Activated CD4-positive, alpha-beta T cell treated with anti-CD3 and anti-CD28 coated beads, Interleukin-2, amount 10 ng/mL, durations not matched to agents 7 days and 5 days (primary cell): ENCODE measurements at regions not wholly inside any gene's neighbourhood (a gene's known extent, or its start where the extent isn't known, plus 50 kb on each side); places are given as distances from the start of the nearest gene placed in this dataset.

ENCODE experiments used
- CTCF ChIA-PET: fragments of 350-600 bp; sonication (Branson Sonifier 250); formaldehyde crosslinking; loops from one replicate; lab custom pipeline; 2021; ENCODE audit warnings: antibody characterized with exemption; lab: Charles Lee
- POLR2A ChIA-PET: fragments of 350-600 bp; sonication (Branson Sonifier 250); formaldehyde crosslinking; loops from one replicate; lab custom pipeline; 2021; ENCODE audit warnings: antibody characterized with exemption; lab: Charles Lee
- DNase-seq: peaks from one replicate; pipeline ENCODE4 v3.0.0-alpha.2; 2020
- H3K27ac Mint-ChIP-seq: one replicate; pipeline ENCODE4 v1.8.0; 2021; ENCODE audit warnings: mild to moderate bottlenecking, moderate library complexity, mixed read lengths
- H3K27me3 Mint-ChIP-seq: one replicate; pipeline ENCODE4 v1.8.0; 2021; ENCODE audit warnings: mixed read lengths
- H3K36me3 Mint-ChIP-seq: one replicate; pipeline ENCODE4 v1.8.0; 2021; ENCODE audit warnings: low read depth, mixed read lengths
- H3K4me1 Mint-ChIP-seq: one replicate; pipeline ENCODE4 v1.8.0; 2021; ENCODE audit warnings: mixed read lengths
- H3K4me3 Mint-ChIP-seq: one replicate; pipeline ENCODE4 v1.8.0; 2021; ENCODE audit warnings: mild to moderate bottlenecking, moderate library complexity, mixed read lengths
- H3K9me3 Mint-ChIP-seq: one replicate; pipeline ENCODE4 v1.8.0; 2021; ENCODE audit warnings: mixed read lengths

- no peak for DNase-seq
- H3K27me3 Mint-ChIP-seq, result peaks cover 8% of the 10 kb centered on the region
- peaks cover under 1% of the 10 kb centered on the region for H3K9me3 Mint-ChIP-seq
- H3K27ac Mint-ChIP-seq, result no peak overlapping the region
- H3K4me1 Mint-ChIP-seq, result no peaks in the 10 kb centered on the region
- H3K4me3 Mint-ChIP-seq, result no peak overlapping the region
- ChIA-PET POLR2A (no interaction called here), CTCF (no interaction called here)
- H3K36me3 Mint-ChIP-seq, result no peaks in the 10 kb centered on the region
Observed at GRCh38 chr5:38737976-38738375, 107.8 kb upstream of the OSMR start.

DNA sequence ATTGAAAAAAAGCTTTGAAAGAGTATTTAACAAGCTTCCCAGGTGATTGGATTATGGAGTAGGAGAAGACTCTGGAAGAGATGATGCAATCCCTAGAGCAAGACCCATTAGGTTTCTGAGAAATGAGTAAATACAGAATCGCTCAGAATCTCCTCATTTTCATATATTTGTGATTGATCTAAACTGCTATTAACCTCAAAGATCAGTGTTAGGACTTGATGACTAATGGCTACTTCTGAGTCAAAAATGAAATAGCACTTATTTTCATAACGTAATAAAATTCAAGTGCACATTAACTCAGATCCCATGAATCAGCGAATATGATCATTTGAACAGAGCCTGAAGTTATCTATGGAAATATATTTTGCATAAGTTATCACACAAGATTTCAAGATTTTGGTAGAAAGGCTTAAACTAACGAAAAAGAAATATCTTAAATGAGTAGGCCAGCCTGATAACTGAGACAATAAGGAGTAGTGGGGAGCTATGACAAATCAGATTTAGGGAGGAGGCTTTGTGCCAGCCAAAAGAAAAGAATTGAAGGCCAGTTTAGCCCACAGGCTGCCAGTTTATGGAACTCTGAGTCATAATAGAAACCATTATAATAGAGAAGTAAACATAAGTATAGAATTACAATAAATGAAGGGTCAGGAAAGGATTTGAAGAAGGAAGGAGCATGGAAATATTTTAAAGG lies 106.7 kb upstream of the OSMR start:
- Mint-ChIP-seq H3K9me3 (peaks cover 10% of the 10 kb centered on the region), H3K4me1 (no peaks in the 10 kb centered on the region), H3K4me3 (no peak overlapping the region), H3K36me3 (no peaks in the 10 kb centered on the region), H3K27me3 (peaks cover 3% of the 10 kb centered on the region), H3K27ac (no peak overlapping the region)
- DNase-seq, result no peak
- ChIA-PET POLR2A (no interaction called here), CTCF (no interaction called here)

GRCh38 chr5:38739705-38740045 lies 106.1 kb upstream of the OSMR start:
- Mint-ChIP-seq H3K4me1 (no peaks in the 10 kb centered on the region), H3K27ac (no peak overlapping the region), H3K4me3 (no peak overlapping the region), H3K36me3 (no peaks in the 10 kb centered on the region), H3K9me3 (peaks cover 10% of the 10 kb centered on the region), H3K27me3 (peaks cover 3% of the 10 kb centered on the region)
- CTCF ChIA-PET, result no interaction called here
- no peak for DNase-seq
- POLR2A ChIA-PET, result no interaction called here

- H3K36me3 Mint-ChIP-seq, result no peaks in the 10 kb centered on the region
- H3K4me3 Mint-ChIP-seq, result no peak overlapping the region
- POLR2A ChIA-PET, result no interaction called here
- H3K4me1 Mint-ChIP-seq, result no peaks in the 10 kb centered on the region
- DNase-seq, result no peak
- peaks cover 2% of the 10 kb centered on the region for H3K27me3 Mint-ChIP-seq
- peaks cover 10% of the 10 kb centered on the region for H3K9me3 Mint-ChIP-seq
- H3K27ac Mint-ChIP-seq, result no peak overlapping the region
- CTCF ChIA-PET, result no interaction called here
Observed at GRCh38 chr5:38742821-38743220, 103.0 kb upstream of the OSMR start.

GRCh38 chr5:38743562-38743961 lies 102.2 kb upstream of the OSMR start:
- H3K4me1 Mint-ChIP-seq, result no peaks in the 10 kb centered on the region
- H3K27me3 Mint-ChIP-seq, result peaks cover 2% of the 10 kb centered on the region
- no peak overlapping the region for H3K27ac Mint-ChIP-seq
- CTCF ChIA-PET, result no interaction called here
- peaks cover 10% of the 10 kb centered on the region for H3K9me3 Mint-ChIP-seq
- POLR2A ChIA-PET, result no interaction called here
- no peak overlapping the region for H3K4me3 Mint-ChIP-seq
- DNase-seq, result no peak
- no peaks in the 10 kb centered on the region for H3K36me3 Mint-ChIP-seq

- ChIA-PET CTCF (no interaction called here), POLR2A (no interaction called here)
- peaks cover 10% of the 10 kb centered on the region for H3K9me3 Mint-ChIP-seq
- H3K36me3 Mint-ChIP-seq, result no peaks in the 10 kb centered on the region
- no peak for DNase-seq
- no peak overlapping the region for H3K27ac Mint-ChIP-seq
- H3K4me3 Mint-ChIP-seq, result no peak overlapping the region
- H3K4me1 Mint-ChIP-seq, result no peaks in the 10 kb centered on the region
- peaks cover 2% of the 10 kb centered on the region for H3K27me3 Mint-ChIP-seq
Observed at GRCh38 chr5:38745836-38746732, 99.7 kb upstream of the OSMR start.

DNA sequence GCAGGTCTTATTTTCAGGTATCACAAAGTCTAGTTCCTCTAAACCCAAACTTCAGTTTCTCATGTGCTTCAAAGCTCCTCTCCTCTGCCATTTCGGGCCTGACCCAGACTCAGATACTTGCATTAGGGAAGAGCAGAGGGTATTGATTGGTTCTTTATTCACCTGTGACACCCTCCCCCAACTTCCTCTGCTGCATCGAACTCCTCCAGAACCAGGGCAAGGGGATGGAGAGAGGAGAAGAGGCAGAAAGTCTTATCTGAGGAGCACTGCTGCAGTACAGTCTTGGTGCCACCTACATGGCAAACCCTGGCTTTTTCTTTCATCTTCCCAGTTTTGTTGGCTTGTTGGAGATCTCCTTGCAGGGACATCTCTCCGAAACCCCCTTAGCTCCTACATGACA lies 96.0 kb upstream of the OSMR start:
- Mint-ChIP-seq H3K27me3 (peaks cover 2% of the 10 kb centered on the region), H3K36me3 (no peaks in the 10 kb centered on the region), H3K4me3 (no peak overlapping the region), H3K9me3 (no peaks in the 10 kb centered on the region), H3K4me1 (no peaks in the 10 kb centered on the region), H3K27ac (no peak overlapping the region)
- ChIA-PET CTCF (no interaction called here), POLR2A (no interaction called here)
- no peak for DNase-seq

DNA sequence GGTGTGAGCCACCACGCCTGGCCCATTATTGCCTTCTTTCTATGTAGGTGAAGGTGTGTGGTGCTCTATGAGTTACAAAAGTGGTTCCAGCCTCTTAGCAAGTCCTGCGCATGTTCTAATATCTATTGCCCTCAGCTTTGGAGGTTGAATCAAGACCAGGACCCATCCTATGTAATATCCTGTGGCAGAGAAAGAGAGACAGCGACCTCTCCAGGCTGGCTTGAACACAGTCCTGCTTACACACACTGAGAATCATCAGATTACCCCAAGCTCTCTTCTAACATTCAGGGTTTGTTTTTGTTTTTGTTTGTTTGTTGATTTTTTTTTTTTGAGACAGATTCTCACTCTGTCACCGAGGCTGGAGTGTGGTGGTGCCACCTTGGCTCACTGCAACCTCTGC lies 94.7 kb upstream of the OSMR start:
- no peak overlapping the region for H3K4me3 Mint-ChIP-seq
- no peaks in the 10 kb centered on the region for H3K9me3 Mint-ChIP-seq
- CTCF ChIA-PET, result no interaction called here
- DNase-seq, result no peak
- POLR2A ChIA-PET, result no interaction called here
- H3K36me3 Mint-ChIP-seq, result no peaks in the 10 kb centered on the region
- H3K27ac Mint-ChIP-seq, result no peak overlapping the region
- no peaks in the 10 kb centered on the region for H3K4me1 Mint-ChIP-seq
- peaks cover 2% of the 10 kb centered on the region for H3K27me3 Mint-ChIP-seq

GRCh38 chr5:38752012-38752536 lies 93.7 kb upstream of the OSMR start:
- peaks cover 3% of the 10 kb centered on the region for H3K27me3 Mint-ChIP-seq
- CTCF ChIA-PET, result no interaction called here
- H3K27ac Mint-ChIP-seq, result no peak overlapping the region
- POLR2A ChIA-PET, result no interaction called here
- no peaks in the 10 kb centered on the region for H3K36me3 Mint-ChIP-seq
- no peak for DNase-seq
- no peaks in the 10 kb centered on the region for H3K9me3 Mint-ChIP-seq
- H3K4me1 Mint-ChIP-seq, result no peaks in the 10 kb centered on the region
- H3K4me3 Mint-ChIP-seq, result no peak overlapping the region

- Mint-ChIP-seq H3K9me3 (no peaks in the 10 kb centered on the region), H3K27me3 (peaks cover 3% of the 10 kb centered on the region), H3K4me3 (no peak overlapping the region), H3K36me3 (no peaks in the 10 kb centered on the region), H3K27ac (no peak overlapping the region), H3K4me1 (no peaks in the 10 kb centered on the region)
- no peak for DNase-seq
- ChIA-PET CTCF (no interaction called here), POLR2A (no interaction called here)
Observed at GRCh38 chr5:38752622-38753021, 93.2 kb upstream of the OSMR start.

- Mint-ChIP-seq H3K4me1 (no peaks in the 10 kb centered on the region), H3K9me3 (no peaks in the 10 kb centered on the region), H3K4me3 (no peak overlapping the region), H3K36me3 (no peaks in the 10 kb centered on the region), H3K27ac (no peak overlapping the region), H3K27me3 (peaks cover 3% of the 10 kb centered on the region)
- no peak for DNase-seq
- ChIA-PET POLR2A (no interaction called here), CTCF (no interaction called here)
Observed at GRCh38 chr5:38753141-38753540, 92.7 kb upstream of the OSMR start.

DNA sequence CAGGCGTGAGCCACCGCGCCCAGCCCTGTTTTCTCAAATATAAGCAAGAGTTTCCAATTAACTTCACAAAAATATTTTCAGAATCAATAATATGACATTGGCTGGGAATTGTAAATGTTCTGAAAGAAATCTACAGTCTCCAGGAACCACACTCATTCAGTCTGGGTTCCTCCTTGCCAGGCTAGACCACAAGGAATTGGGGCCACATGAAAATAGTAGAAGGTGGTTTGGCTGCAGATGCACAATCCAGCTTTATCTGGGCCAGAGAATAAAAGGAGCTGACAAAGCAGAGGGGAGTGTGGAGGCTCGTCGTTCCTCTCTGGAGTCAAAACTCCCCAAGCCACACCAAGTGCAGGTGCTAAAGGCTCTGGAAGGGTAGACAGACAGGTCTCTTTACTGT lies 92.0 kb upstream of the OSMR start:
- Mint-ChIP-seq H3K4me3 (no peak overlapping the region), H3K36me3 (no peaks in the 10 kb centered on the region), H3K27ac (no peak overlapping the region), H3K27me3 (peaks cover 5% of the 10 kb centered on the region), H3K4me1 (no peaks in the 10 kb centered on the region), H3K9me3 (no peaks in the 10 kb centered on the region)
- ChIA-PET POLR2A (no interaction called here), CTCF (no interaction called here)
- no peak for DNase-seq

DNA sequence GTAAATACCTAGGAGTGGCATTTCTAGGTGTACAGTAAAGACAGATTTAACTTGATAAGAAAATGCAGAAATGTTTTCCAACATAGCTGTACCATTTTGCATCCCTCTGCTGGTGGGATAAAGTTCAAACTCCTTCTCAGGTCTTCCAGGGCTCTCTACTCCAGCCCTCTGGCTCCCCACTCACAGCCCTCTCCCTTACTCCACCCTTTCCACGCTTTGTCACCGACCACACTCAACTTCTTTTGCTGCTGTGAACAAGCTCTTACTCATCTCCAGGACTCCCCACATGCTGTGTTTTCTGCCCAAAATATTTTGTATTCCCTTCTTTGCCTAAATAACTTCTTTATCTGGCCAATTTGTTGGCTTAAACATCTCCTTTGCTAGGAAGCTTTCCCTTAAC lies 90.6 kb upstream of the OSMR start:
- Mint-ChIP-seq H3K36me3 (no peaks in the 10 kb centered on the region), H3K9me3 (no peaks in the 10 kb centered on the region), H3K27ac (no peak overlapping the region), H3K4me1 (no peaks in the 10 kb centered on the region), H3K4me3 (no peak overlapping the region), H3K27me3 (peaks cover 13% of the 10 kb centered on the region)
- ChIA-PET CTCF (interaction anchor here (0.5 to 1.0 kb wide), 2 partner anchors 307 to 313 kb away, joined by 3 to 4 read pairs; no protein-coding TSS in a partner anchor), POLR2A (no interaction called here)
- DNase-seq, result no peak
